WERI-Rb-1 (cell line): ENCODE measurements at regions not wholly inside any gene's neighbourhood (a gene's known extent, or its start where the extent isn't known, plus 50 kb on each side); places are given as distances from the start of the nearest gene placed in this dataset.

Experiments used
- DNase-seq: peaks from one replicate; pipeline ENCODE4 v3.0.0-alpha.2; 2020
- H3K27ac ChIP-seq: fragments of 250-450 bp; sonication (Bioruptor Pico); 2 replicates; pipeline ENCODE4 v1.5.1; 2020; ENCODE audit warnings: mild to moderate bottlenecking, moderate library complexity
- H3K27me3 ChIP-seq: fragments of 250-450 bp; sonication (Bioruptor Pico); 2 replicates; pipeline ENCODE4 v1.5.1; 2021; ENCODE audit warnings: mild to moderate bottlenecking, low read depth, moderate library complexity; ENCODE audit not compliant: insufficient read depth, severe bottlenecking
- H3K36me3 ChIP-seq: fragments of 250-450 bp; sonication (Bioruptor Pico); 2 replicates; pipeline ENCODE4 v1.5.1; 2020; ENCODE audit warnings: mild to moderate bottlenecking, moderate library complexity
- H3K4me3 ChIP-seq: 2 replicates; pipeline ENCODE4 v1.5.1; 2011; ENCODE audit warnings: low read depth, mild to moderate bottlenecking, control low read depth, low read length
- H3K9me3 ChIP-seq: fragments of 250-450 bp; sonication (Bioruptor Pico); 2 replicates; pipeline ENCODE4 v1.5.1; 2021; ENCODE audit warnings: mild to moderate bottlenecking, moderate library complexity; ENCODE audit not compliant: severe bottlenecking
- CTCF ChIP-seq: IDR thresholded peaks from 2 replicates; pipeline ENCODE4 v1.5.1; 2011; ENCODE audit warnings: low read depth, mild to moderate bottlenecking, control low read depth, inconsistent platforms, low read length

DNA sequence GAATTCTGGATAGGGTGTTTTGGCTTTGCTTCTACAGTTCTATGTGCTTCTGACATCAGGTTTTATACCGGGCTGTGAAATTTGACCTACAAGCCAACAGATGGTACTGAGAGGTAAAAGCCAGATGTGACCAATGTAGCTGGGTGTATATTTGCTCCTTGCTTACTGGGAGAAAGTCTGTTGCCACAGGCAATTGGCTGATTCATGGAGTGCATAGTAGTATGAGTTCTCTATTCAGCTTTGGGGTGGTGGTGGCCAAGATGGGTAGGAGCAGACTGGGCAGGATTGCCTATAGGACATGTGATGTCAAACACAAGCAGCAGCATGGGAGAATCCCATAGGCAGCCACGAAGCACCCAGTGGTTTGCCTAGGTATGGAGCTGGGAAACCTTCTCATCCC lies 1827.0 kb downstream of the C4orf33 start:
- Histone ChIP-seq H3K27ac (no peak overlapping the region), H3K4me3 (no peak overlapping the region), H3K9me3 (peaks cover 15% of the 10 kb centered on the region), H3K36me3 (no peaks in the 10 kb centered on the region), H3K27me3 (no peaks in the 10 kb centered on the region)
- TF ChIP-seq CTCF = no peak
- DNase-seq = no peak

- peaks cover 4% of the 10 kb centered on the region for H3K9me3 ChIP-seq
- H3K4me3 ChIP-seq = no peak overlapping the region
- no peaks in the 10 kb centered on the region for H3K36me3 ChIP-seq
- H3K27ac ChIP-seq = no peak overlapping the region
- no peak for DNase-seq
- TF ChIP-seq CTCF = no peak
- H3K27me3 ChIP-seq = no peaks in the 10 kb centered on the region
These were observed 1859.6 kb downstream of the C4orf33 start for GRCh38 chr4:130955520-130955919.

DNA sequence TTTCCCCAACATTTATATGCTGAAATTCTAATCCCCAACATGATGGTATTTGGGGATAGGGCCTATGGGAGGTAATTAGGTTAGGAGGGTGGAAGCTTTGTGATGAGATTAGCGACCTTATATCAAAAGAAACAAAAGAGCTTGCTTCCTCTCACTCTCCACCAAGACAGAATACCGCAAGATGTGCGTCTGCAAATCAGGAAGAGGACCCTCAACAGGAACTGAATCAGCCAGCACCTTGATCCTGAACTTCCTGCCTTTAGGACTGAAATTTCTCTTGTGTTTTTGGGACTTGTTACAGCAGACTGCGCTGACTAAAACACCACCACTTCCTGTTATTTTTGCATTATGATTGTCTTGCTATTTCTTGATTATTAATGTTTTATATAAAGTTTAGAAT lies 1889.4 kb downstream of the C4orf33 start:
- Histone ChIP-seq H3K4me3 (no peak overlapping the region), H3K27me3 (no peaks in the 10 kb centered on the region), H3K9me3 (no peaks in the 10 kb centered on the region), H3K36me3 (no peaks in the 10 kb centered on the region), H3K27ac (no peak overlapping the region)
- no peak for TF ChIP-seq CTCF
- no peak for DNase-seq

GRCh38 chr4:130995988-130996387 lies 1900.0 kb downstream of the C4orf33 start:
- Histone ChIP-seq H3K9me3 (no peaks in the 10 kb centered on the region), H3K4me3 (no peak overlapping the region), H3K27me3 (no peaks in the 10 kb centered on the region), H3K36me3 (no peaks in the 10 kb centered on the region), H3K27ac (no peak overlapping the region)
- no peak for DNase-seq
- TF ChIP-seq CTCF = no peak

DNA sequence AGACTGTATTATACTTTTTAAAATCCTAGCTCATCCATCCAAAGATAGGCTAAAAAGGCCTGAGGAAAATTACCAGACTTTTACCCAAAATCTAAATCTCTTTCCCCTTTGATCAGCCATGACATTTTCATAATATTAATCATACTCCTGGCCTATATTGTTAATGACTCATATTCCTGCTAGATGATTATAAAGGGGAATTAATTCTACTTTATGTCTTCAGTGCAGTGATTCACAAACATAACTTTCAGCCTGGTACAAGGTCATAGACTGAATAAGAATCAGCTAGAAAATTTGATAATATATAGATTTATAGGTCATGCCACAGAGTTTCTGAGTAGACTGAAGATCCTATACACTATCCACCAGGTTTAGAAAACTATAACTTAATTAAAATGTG lies 1905.4 kb downstream of the C4orf33 start:
- H3K36me3 ChIP-seq = no peaks in the 10 kb centered on the region
- no peak overlapping the region for H3K27ac ChIP-seq
- H3K27me3 ChIP-seq = no peaks in the 10 kb centered on the region
- no peak for TF ChIP-seq CTCF
- no peak overlapping the region for H3K4me3 ChIP-seq
- no peaks in the 10 kb centered on the region for H3K9me3 ChIP-seq
- DNase-seq = no peak

DNA sequence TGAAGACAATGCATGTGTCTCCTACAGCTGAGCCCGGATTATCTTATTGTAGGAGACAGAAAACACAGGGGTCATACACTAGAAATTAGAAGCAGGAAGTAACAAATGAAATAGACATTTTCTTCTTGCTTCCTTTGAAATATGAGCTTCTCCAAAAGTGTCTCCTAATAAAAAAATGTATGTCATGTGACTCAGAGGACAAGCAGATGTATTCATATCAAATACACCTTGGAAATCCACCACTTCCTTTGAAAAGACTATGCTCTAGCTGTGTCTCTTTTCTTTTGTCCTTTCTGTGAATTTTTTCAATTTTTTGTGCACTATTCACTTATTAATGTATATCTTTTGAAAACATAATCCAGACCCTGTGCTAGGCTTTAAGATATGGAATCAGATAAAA lies 1906.2 kb downstream of the C4orf33 start:
- no peaks in the 10 kb centered on the region for H3K9me3 ChIP-seq
- H3K27me3 ChIP-seq = no peaks in the 10 kb centered on the region
- no peak overlapping the region for H3K27ac ChIP-seq
- no peak for DNase-seq
- TF ChIP-seq CTCF = no peak
- no peaks in the 10 kb centered on the region for H3K36me3 ChIP-seq
- no peak overlapping the region for H3K4me3 ChIP-seq
